NCI-H146 treated with DMSO at 0.1 percent for 48 hours (cell line): ENCODE measurements at regions not wholly inside any gene's neighbourhood (a gene's known extent, or its start where the extent isn't known, plus 50 kb on each side); places are given as distances from the start of the nearest gene placed in this dataset.

Experiments used
- DNase-seq: peaks from one replicate; lab custom pipeline; 2025; ENCODE audit not compliant: unreplicated experiment; lab: John Stamatoyannopoulos, UW

GRCh38 chrX:130974323-130974722 is 71.3 kb upstream of the ENOX2 start:
- DNase-seq: no peak

DNA sequence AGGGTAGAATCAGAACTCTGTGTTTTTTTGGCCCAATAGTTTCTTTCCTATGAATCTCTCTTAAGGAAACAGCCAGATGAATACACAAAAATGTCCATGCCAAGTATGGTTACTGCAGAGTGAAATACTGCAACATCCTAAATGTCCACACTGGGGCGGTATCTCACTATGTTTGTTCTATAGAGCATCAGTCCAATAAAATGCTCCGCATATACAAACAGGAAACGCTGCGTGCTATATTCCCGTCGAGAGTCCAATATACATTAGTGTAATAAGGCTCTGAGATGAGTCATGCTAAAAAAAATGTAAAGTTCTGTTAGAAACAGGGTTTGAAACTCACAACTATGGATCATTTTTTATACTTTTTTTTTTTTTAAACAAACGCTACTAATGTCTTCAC is 72.9 kb upstream of the ENOX2 start:
- peak; percentile 9 for DNase-seq

GRCh38 chrX:130981836-130982235 is 76.3 kb upstream of the ARHGAP36 start:
- DNase-seq: no peak

GRCh38 chrX:130984782-130985181 is 73.4 kb upstream of the ARHGAP36 start:
- no peak for DNase-seq

DNA sequence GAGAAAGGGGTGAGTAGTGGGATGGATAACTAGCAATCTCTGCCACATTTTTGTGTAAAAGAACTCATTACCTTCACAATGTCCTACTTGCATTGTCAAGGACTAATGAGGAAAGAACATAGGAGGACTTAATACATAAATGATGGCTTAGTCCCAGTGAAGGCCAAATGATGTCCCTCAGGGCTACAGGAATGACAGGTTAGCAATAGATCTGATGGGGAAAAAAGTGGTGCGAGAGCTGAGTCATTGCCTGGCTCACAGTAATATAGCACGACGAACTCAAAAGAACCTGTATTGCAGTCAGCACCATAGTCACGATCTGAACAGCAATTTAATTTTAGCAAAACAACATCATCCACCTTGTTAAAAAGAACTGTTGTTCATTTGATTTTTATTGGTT is 70.9 kb upstream of the ARHGAP36 start:
- no peak for DNase-seq

DNA sequence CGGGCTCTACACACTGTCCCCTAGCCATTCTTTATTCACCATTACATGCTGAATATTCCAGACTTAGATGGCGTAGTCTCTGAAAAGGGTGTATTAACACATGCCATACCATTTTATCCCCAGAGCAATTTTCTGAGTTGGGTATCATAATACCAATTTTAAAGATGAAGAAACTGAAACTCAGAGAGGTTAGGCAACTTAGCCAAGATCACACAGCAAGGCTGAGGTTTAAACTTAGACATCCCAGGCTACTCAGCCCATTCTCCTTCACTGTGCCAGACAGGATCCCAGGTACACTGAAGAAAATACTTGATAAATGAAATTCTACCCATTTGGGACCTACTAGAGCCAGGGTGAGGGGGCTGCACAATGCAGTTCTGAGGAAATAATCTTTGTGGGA is 67.4 kb upstream of the ARHGAP36 start:
- no peak for DNase-seq

GRCh38 chrX:130994671-130995070 is 63.5 kb upstream of the ARHGAP36 start:
- DNase-seq: no peak

DNA sequence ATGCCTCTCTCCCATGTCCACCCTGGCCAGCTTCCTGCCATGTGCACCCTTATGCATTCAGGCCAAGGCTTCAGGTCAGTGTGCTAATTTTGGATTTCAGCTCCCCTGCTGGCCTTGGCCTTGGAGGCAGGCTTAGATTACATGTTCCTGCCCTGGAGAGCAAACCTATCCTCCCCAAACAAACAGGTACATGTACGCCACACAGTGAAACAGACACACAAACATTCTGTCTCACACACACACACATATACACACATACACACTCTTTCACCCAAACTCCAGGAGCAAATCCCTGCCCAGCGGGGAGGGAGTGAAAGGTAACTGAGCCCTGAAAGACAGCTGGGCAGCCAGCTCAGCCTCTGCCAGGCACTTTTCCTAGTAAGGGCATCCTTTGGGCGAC is 62.7 kb upstream of the ARHGAP36 start:
- DNase-seq: no peak

DNA sequence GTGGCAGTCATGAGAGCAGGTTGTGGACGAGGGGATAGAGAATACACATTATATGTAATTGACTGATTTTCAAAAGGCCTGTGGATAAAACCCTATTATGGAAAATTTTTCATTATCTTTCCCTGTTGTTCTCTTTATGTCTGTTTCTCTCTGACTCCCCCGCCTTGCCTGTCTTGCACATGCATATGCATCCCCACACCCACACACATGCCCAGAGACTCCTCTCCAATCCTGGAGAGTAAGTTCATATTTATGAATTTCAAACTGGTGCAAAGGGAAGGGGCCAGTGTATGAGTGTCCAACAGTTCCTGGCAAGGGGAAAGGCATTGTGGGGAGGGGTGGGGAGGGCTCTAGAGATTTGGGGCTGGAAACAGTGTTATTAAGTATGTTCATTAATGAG is 60.8 kb upstream of the ARHGAP36 start:
- DNase-seq: no peak

DNA sequence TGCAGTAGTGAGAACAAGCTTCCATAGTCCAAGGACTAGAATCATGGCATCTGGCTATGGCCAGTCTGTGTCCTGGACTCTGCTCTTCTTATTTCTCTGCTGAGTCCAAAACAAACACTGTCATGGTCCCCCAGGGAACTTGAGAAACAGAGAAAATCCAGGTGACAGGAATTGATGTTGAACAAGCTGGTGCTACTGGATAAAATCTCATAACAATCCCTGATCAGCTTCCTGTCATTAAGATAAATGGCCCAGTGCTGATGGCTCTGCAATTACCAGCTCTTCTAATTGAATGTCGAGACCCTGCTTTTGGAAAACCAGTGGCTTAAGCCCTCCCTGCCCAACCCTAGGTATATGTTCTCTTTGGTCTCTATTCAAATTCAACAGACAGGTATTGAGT is 58.8 kb upstream of the ARHGAP36 start:
- DNase-seq: no peak
